Esophagus muscularis mucosa (tissue), 3 donors: ENCODE measurements at regions not wholly inside any gene's neighbourhood (a gene's known extent, or its start where the extent isn't known, plus 50 kb on each side); places are given as distances from the start of the nearest gene placed in this dataset.

ENCODE experiments used
- POLR2A ChIP-seq: fragments of 450-650 bp; IDR thresholded peaks from one replicate; pipeline ENCODE4 v1.6.1; 2017; ENCODE audit warnings: antibody characterized with exemption, moderate library complexity, mild to moderate bottlenecking, low read depth
- TF ChIP-seq, protein P1 (sequence below), 3 experiments: fragments of 200-600 bp in 2 of 3; fragments of 450-650 bp in 1 of 3; sonication (generic) in 2 of 3; IDR thresholded peaks; one replicate each; pipeline ENCODE4 v1.5.1; 2017 to 2019; ENCODE audit warnings: antibody characterized with exemption in 3 of 3, mild to moderate bottlenecking in 2 of 3, moderate library complexity in 1 of 3

DNA sequence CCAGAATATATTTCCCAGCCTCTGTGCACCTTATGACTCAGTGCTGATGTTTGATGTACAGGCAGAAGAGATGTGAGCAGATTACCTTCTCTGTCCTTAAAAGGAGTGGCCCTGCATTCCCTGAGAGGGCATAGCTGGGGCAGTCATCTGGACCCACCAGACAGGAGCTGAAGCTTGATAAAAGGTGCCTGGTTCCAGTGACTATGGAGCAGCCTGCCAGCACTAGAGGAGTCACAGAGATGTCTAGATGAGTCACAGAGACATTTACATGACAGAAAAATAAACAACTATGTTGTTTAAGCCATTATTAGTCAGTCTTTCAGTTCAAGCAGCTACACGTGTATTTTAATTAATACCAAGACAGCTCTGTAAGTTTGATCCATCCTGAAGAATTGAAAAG lies 237.1 kb upstream of the MOCS1 start:
- TF ChIP-seq, protein P1, sequence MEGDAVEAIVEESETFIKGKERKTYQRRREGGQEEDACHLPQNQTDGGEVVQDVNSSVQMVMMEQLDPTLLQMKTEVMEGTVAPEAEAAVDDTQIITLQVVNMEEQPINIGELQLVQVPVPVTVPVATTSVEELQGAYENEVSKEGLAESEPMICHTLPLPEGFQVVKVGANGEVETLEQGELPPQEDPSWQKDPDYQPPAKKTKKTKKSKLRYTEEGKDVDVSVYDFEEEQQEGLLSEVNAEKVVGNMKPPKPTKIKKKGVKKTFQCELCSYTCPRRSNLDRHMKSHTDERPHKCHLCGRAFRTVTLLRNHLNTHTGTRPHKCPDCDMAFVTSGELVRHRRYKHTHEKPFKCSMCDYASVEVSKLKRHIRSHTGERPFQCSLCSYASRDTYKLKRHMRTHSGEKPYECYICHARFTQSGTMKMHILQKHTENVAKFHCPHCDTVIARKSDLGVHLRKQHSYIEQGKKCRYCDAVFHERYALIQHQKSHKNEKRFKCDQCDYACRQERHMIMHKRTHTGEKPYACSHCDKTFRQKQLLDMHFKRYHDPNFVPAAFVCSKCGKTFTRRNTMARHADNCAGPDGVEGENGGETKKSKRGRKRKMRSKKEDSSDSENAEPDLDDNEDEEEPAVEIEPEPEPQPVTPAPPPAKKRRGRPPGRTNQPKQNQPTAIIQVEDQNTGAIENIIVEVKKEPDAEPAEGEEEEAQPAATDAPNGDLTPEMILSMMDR (IDR thresholded peaks at IDR 0.05) = no peak
- TF ChIP-seq POLR2A = no peak
